ENCODE measurements at regions not wholly inside any gene's neighbourhood (a gene's known extent, or its start where the extent isn't known, plus 50 kb on each side); places are given as distances from the start of the nearest gene placed in this dataset.

DNA sequence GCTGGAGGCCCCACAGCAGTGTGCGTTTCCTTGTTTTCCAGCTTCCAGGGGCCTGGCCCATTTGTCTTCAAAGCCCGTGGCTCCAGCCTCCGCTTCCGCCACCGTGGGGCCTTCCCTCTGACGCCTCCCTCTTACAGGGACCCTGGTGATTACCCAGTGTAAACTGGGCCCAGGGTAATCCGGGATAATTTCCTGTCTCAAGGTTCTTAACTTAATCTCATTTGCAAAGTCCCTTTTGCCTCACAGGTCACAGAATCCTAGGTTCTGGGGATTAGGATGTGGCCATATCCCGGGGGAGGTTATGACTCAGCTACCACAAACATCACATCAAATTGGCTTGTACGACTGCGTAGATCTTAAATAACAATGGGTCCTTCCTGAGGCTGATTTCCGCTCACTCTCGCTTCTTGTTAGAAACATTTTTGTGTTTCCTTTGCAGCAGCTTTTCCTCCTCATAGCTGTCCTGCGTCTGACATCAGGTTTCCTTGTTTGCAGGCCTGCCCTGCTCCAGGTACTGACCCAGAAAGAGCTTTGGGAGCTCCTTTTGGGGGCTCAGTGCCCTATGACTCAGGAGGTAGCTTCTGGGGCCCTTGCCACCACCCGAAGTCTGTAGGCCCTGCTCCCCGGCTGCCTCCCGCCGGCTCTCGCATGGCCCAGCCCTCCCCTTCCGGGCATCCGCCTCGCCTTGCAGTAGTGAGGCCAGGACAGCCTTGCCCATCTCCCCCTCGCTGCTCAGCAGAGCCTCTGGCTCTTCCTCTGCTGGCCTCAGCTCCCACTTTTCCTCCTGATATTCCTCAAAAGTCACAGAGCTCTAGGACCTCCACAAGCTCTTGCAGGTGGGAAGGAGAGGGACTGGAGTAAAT lies 100.5 kb downstream of the ERMARD start:
- TF ChIP-seq, protein P1, sequence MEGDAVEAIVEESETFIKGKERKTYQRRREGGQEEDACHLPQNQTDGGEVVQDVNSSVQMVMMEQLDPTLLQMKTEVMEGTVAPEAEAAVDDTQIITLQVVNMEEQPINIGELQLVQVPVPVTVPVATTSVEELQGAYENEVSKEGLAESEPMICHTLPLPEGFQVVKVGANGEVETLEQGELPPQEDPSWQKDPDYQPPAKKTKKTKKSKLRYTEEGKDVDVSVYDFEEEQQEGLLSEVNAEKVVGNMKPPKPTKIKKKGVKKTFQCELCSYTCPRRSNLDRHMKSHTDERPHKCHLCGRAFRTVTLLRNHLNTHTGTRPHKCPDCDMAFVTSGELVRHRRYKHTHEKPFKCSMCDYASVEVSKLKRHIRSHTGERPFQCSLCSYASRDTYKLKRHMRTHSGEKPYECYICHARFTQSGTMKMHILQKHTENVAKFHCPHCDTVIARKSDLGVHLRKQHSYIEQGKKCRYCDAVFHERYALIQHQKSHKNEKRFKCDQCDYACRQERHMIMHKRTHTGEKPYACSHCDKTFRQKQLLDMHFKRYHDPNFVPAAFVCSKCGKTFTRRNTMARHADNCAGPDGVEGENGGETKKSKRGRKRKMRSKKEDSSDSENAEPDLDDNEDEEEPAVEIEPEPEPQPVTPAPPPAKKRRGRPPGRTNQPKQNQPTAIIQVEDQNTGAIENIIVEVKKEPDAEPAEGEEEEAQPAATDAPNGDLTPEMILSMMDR (IDR thresholded peaks at IDR 0.05), result no peak
- no peak for TF ChIP-seq POLR2A (IDR thresholded peaks at IDR 0.05)

Measured in body of pancreas (tissue), 4 donors.